A549 (cell line): ENCODE measurements at regions not wholly inside any gene's neighbourhood (a gene's known extent, or its start where the extent isn't known, plus 50 kb on each side); places are given as distances from the start of the nearest gene placed in this dataset.

Experiments used
- ESRRA ChIP-seq: fragments of 150-350 bp; IDR thresholded peaks from 2 replicates; pipeline ENCODE4 v1.6.1; 2014; ENCODE audit warnings: mild to moderate bottlenecking, low read length, borderline replicate concordance
- HOXB13 ChIP-seq: fragments of 250-450 bp; sonication (Bioruptor Pico); IDR thresholded peaks from 2 replicates; pipeline ENCODE4 v1.5.0; 2020; ENCODE audit warnings: low read depth, mild to moderate bottlenecking, moderate library complexity
- JUNB ChIP-seq: fragments of >200 bp; sonication (Bioruptor Twin); formaldehyde crosslinking; IDR thresholded peaks from 2 replicates; pipeline ENCODE4 v1.6.1; 2016
- POLR2A ChIP-seq: IDR thresholded peaks from 2 replicates; pipeline ENCODE4 v1.6.1; 2012; ENCODE audit warnings: mild to moderate bottlenecking, low read length
- POLR2AphosphoS2 ChIP-seq: conservative IDR thresholded peaks from 2 replicates; pipeline ENCODE4 v1.6.1; 2012; ENCODE audit warnings: low read length, improper control_type of control experiment, inconsistent platforms
- RAD21 ChIP-seq, 2 experiments: fragments of >200 bp in 1 of 2; sonication (Bioruptor Twin) in 1 of 2; formaldehyde crosslinking in 1 of 2; IDR thresholded peaks in 1 of 2; conservative IDR thresholded peaks in 1 of 2; 2 replicates in 1 of 2; 3 replicates in 1 of 2; pipeline ENCODE4 v1.6.1; 2012 to 2018; ENCODE audit warnings: inconsistent platforms in 1 of 2
- TF ChIP-seq, protein P1 (sequence below): fragments of 250-450 bp; sonication (Bioruptor Pico); IDR thresholded peaks from 2 replicates; pipeline ENCODE4 v1.5.0; 2021; ENCODE audit warnings: mild to moderate bottlenecking, moderate library complexity, borderline replicate concordance
- TF ChIP-seq, protein P2 (sequence below): fragments of >200 bp; sonication (Bioruptor Twin); formaldehyde crosslinking; IDR thresholded peaks from 3 replicates; pipeline ENCODE4 v1.5.1; 2016
- TF ChIP-seq, protein P3 (sequence below): IDR thresholded peaks from 2 replicates; pipeline ENCODE4 v1.6.1; 2012

DNA sequence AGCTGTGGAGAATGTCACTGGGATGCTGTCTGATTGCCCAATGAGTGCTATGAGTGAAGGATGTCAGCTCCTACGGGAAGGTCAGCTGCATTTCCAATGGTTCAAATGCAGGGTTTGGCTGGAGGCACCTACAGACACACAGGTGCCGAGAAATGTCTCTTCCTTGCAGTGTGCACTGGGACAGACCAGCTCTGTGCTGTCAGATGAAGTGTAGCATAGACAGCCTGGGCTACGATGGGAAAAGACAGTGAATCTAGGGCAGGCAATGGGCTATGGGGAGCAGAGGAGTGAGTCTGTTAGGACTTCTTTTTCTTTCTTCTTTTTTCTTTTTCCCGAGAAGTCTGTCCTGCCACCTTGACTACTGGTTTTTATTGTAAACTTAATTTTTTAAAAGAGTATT lies 223.1 kb upstream of the EOMES start:
- TF ChIP-seq, protein P1, sequence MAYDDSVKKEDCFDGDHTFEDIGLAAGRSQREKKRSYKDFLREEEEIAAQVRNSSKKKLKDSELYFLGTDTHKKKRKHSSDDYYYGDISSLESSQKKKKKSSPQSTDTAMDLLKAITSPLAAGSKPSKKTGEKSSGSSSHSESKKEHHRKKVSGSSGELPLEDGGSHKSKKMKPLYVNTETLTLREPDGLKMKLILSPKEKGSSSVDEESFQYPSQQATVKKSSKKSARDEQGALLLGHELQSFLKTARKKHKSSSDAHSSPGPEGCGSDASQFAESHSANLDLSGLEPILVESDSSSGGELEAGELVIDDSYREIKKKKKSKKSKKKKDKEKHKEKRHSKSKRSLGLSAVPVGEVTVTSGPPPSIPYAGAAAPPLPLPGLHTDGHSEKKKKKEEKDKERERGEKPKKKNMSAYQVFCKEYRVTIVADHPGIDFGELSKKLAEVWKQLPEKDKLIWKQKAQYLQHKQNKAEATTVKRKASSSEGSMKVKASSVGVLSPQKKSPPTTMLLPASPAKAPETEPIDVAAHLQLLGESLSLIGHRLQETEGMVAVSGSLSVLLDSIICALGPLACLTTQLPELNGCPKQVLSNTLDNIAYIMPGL (CRISPR knock-in tag): no peak
- no peak for TF ChIP-seq ESRRA
- no peak for TF ChIP-seq HOXB13
- no peak for TF ChIP-seq RAD21 (conservative IDR thresholded peaks at IDR 0.05 in 1 of 2, IDR thresholded peaks at IDR 0.05 in 1 of 2)
- TF ChIP-seq, protein P2, sequence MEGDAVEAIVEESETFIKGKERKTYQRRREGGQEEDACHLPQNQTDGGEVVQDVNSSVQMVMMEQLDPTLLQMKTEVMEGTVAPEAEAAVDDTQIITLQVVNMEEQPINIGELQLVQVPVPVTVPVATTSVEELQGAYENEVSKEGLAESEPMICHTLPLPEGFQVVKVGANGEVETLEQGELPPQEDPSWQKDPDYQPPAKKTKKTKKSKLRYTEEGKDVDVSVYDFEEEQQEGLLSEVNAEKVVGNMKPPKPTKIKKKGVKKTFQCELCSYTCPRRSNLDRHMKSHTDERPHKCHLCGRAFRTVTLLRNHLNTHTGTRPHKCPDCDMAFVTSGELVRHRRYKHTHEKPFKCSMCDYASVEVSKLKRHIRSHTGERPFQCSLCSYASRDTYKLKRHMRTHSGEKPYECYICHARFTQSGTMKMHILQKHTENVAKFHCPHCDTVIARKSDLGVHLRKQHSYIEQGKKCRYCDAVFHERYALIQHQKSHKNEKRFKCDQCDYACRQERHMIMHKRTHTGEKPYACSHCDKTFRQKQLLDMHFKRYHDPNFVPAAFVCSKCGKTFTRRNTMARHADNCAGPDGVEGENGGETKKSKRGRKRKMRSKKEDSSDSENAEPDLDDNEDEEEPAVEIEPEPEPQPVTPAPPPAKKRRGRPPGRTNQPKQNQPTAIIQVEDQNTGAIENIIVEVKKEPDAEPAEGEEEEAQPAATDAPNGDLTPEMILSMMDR: no peak
- no peak for TF ChIP-seq POLR2AphosphoS2
- no peak for TF ChIP-seq POLR2A
- TF ChIP-seq, protein P3, sequence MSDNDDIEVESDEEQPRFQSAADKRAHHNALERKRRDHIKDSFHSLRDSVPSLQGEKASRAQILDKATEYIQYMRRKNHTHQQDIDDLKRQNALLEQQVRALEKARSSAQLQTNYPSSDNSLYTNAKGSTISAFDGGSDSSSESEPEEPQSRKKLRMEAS: no peak
- no peak for TF ChIP-seq JUNB
